Suprapubic skin (tissue), 4 donors: ENCODE measurements at regions not wholly inside any gene's neighbourhood (a gene's known extent, or its start where the extent isn't known, plus 50 kb on each side); places are given as distances from the start of the nearest gene placed in this dataset.

Experiments used
- DNase-seq, 2 donors: peaks; one replicate each; pipeline ENCODE4 v3.0.0-alpha.2; 2019; ENCODE audit warnings: low spot score in 2 of 2
- H3K27ac ChIP-seq: fragments of 200-600 bp; sonication (generic); one replicate; pipeline ENCODE4 v1.5.1; 2019
- H3K27me3 ChIP-seq: fragments of 200-600 bp; sonication (generic); one replicate; pipeline ENCODE4 v1.5.1; 2019
- H3K36me3 ChIP-seq: fragments of 200-600 bp; sonication (generic); one replicate; pipeline ENCODE4 v1.5.1; 2019
- H3K4me1 ChIP-seq: fragments of 200-600 bp; sonication (generic); one replicate; pipeline ENCODE4 v1.5.1; 2019
- H3K4me3 ChIP-seq: fragments of 200-600 bp; sonication (generic); one replicate; pipeline ENCODE4 v1.5.1; 2019; ENCODE audit warnings: mild to moderate bottlenecking
- H3K9me3 ChIP-seq: fragments of 200-600 bp; sonication (generic); one replicate; pipeline ENCODE4 v1.5.1; 2019
- EP300 ChIP-seq: sonication (generic); formaldehyde crosslinking; IDR thresholded peaks from one replicate; pipeline ENCODE4 v1.6.1; 2017; ENCODE audit warnings: antibody characterized with exemption
- POLR2A ChIP-seq, 2 donors: fragments of 450-650 bp; IDR thresholded peaks; one replicate each; pipeline ENCODE4 v1.6.1; 2017; ENCODE audit warnings: antibody characterized with exemption in 2 of 2, mild to moderate bottlenecking in 2 of 2, moderate library complexity in 2 of 2
- POLR2AphosphoS5 ChIP-seq, 3 donors: sonication (generic); formaldehyde crosslinking; IDR thresholded peaks; one replicate each; pipeline ENCODE4 v1.6.1; 2017; ENCODE audit warnings: antibody characterized with exemption in 3 of 3
- WGBS: methylation state at CpG from one replicate; pipeline ENCODE4 v1.1.5; 2018; 5-methylcytosine and 5-hydroxymethylcytosine counted together
- TF ChIP-seq, protein P1 (sequence below), 2 donors: fragments of 200-600 bp in 1 of 2; fragments of 450-650 bp in 1 of 2; sonication (generic) in 1 of 2; IDR thresholded peaks; one replicate each; pipeline ENCODE4 v1.5.1; 2016 to 2019; ENCODE audit warnings: antibody characterized with exemption in 2 of 2, mild to moderate bottlenecking in 1 of 2, moderate library complexity in 1 of 2

DNA sequence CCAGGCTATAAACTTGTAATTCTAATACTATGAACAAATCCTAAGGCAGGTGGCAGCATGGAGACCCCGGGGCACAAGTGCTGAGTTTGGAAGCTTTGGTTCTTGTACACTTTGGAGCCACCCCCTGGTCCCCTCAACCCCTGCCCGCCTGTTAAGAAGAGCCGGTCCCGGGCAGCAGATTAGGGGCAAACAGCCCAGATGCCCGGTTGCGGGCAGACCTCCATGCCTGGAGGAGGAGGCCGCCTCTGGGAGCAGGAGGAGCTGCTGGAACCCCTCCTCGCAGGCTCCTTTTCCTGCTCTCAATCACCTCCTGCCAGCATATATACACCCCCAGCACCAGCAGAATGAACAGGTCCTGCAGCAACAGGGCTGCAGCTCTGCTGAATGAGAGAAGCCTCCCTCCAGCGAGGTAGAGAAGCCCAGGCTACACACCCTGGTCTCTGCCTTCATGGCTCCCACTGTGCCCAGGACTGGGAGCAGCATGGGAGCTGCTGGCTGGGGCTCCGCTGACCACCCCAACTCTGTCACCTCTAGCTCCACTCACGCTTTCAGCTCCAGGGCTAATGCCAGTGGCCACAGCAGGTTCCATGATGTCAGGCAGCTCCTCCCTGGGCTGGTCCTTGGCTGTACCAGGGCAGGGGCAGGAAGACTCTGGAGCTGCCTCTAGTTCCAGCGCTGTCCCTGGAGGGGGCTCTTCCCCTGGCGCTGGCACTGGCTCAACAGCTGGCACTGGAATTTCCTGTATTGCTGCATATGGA lies 1713.5 kb upstream of the ACO1 start:
- no peak overlapping the region for H3K27ac ChIP-seq
- no peaks in the 10 kb centered on the region for H3K4me1 ChIP-seq
- no peak for DNase-seq
- H3K4me3 ChIP-seq = no peak overlapping the region
- WGBS = 76% methylated on average over 13 of the region's 13 CpGs
- TF ChIP-seq POLR2AphosphoS5 (IDR thresholded peaks at IDR 0.05) = no peak
- TF ChIP-seq, protein P1, sequence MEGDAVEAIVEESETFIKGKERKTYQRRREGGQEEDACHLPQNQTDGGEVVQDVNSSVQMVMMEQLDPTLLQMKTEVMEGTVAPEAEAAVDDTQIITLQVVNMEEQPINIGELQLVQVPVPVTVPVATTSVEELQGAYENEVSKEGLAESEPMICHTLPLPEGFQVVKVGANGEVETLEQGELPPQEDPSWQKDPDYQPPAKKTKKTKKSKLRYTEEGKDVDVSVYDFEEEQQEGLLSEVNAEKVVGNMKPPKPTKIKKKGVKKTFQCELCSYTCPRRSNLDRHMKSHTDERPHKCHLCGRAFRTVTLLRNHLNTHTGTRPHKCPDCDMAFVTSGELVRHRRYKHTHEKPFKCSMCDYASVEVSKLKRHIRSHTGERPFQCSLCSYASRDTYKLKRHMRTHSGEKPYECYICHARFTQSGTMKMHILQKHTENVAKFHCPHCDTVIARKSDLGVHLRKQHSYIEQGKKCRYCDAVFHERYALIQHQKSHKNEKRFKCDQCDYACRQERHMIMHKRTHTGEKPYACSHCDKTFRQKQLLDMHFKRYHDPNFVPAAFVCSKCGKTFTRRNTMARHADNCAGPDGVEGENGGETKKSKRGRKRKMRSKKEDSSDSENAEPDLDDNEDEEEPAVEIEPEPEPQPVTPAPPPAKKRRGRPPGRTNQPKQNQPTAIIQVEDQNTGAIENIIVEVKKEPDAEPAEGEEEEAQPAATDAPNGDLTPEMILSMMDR (IDR thresholded peaks at IDR 0.05) = no peak
- no peak for TF ChIP-seq POLR2A (IDR thresholded peaks at IDR 0.05)
- no peak for TF ChIP-seq EP300
- H3K9me3 ChIP-seq = no peaks in the 10 kb centered on the region
- no peaks in the 10 kb centered on the region for H3K27me3 ChIP-seq
- no peaks in the 10 kb centered on the region for H3K36me3 ChIP-seq

DNA sequence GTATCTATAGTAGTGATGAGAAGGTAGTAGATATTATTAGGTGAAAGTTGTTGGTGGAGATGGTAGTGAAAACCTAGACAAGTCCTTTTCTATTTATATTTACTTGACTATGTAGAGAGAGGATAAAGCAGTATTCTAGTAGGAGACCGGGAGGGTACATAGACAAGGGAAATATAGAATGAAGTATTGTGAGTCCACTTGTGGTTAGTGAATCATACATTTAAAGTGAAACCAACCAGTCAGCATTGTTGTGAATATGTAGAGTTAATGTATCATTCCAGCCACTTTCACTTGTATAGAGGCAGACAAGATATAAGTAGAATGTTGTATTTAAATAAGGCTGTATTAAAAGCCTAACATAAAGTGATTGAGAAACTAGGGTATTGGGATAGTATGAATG lies 1711.3 kb upstream of the ACO1 start:
- Histone ChIP-seq H3K36me3 (no peaks in the 10 kb centered on the region), H3K27ac (no peak overlapping the region), H3K9me3 (no peaks in the 10 kb centered on the region), H3K4me3 (no peak overlapping the region), H3K4me1 (no peaks in the 10 kb centered on the region), H3K27me3 (no peaks in the 10 kb centered on the region)
- DNase-seq = no peak
- WGBS = 93% methylated on average over 1 of the region's 1 CpG
- TF ChIP-seq EP300 = no peak
- no peak for TF ChIP-seq POLR2AphosphoS5 (IDR thresholded peaks at IDR 0.05)
- TF ChIP-seq, protein P1 (IDR thresholded peaks at IDR 0.05) = no peak
- TF ChIP-seq POLR2A (IDR thresholded peaks at IDR 0.05) = no peak

DNA sequence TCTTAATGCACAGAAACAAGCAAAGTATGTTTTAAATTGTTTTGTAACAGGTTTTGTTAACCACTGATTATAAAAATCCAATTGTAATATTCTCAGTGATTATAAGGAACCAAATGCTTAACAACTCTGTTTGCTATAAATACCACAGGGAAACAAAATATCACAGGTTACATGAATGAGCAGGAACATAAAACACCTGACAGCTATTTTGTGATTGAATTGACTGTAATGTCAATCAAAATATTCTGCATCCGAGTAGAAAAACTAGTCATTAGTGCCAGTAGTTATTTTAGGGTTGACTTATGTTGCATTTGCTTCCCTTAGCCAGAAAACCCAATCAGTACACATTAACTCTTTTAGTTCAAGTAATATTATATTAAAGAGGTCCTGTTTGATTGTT lies 1707.8 kb upstream of the ACO1 start:
- Histone ChIP-seq H3K36me3 (no peaks in the 10 kb centered on the region), H3K9me3 (no peaks in the 10 kb centered on the region), H3K27ac (no peak overlapping the region), H3K4me3 (no peak overlapping the region), H3K27me3 (no peaks in the 10 kb centered on the region), H3K4me1 (no peaks in the 10 kb centered on the region)
- TF ChIP-seq, protein P1 (IDR thresholded peaks at IDR 0.05) = no peak
- TF ChIP-seq POLR2AphosphoS5 (IDR thresholded peaks at IDR 0.05) (no peak), EP300 (no peak), POLR2A (IDR thresholded peaks at IDR 0.05) (no peak)
- WGBS = 29% methylated on average over 1 of the region's 1 CpG
- DNase-seq = no peak

DNA sequence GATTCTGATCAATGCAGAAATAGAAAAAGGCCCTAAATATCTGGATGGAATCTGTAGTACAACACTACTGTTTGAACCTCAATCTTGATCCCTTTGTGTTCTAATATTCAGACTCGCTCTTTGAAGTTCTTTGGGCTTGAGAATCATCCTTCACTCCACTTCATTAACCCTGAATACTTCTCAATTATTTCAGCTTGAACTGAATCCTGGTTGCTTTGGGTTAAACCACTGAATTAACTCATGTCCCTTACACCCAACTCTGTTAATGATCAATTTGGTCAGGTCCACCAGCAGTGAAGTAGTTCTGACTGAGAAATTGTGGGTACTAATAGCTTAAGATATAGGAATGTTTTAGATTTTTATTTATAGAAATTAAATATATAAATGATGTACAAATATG lies 1707.2 kb upstream of the ACO1 start:
- TF ChIP-seq, protein P1 (IDR thresholded peaks at IDR 0.05) = no peak
- no peak for TF ChIP-seq POLR2A (IDR thresholded peaks at IDR 0.05)
- no peak for TF ChIP-seq POLR2AphosphoS5 (IDR thresholded peaks at IDR 0.05)
- TF ChIP-seq EP300 = no peak
- Histone ChIP-seq H3K27me3 (no peaks in the 10 kb centered on the region), H3K9me3 (no peaks in the 10 kb centered on the region), H3K4me3 (no peak overlapping the region), H3K4me1 (no peaks in the 10 kb centered on the region), H3K27ac (no peak overlapping the region), H3K36me3 (no peaks in the 10 kb centered on the region)
- 92% methylated on average over 1 of the region's 1 CpG for WGBS
- no peak for DNase-seq

DNA sequence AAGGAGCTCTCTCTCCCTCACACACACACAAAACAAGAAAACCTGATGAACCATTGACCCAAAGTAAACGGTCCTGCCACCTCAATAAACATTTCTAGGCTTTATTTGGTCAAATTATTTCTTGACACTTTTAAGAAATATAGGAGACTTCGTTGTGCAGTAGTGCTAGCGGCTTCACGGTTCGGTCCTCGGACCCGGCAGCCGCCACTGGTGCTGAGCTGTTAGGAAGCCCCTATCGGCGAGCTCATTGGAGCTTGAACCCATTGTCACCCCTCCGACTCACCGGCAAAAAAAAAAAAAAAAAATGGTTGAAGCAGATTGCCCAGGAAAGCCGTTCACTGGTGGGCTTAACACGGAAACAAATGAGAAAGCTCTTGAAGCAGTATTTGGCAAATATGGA lies 1695.6 kb upstream of the ACO1 start:
- WGBS = 93% methylated on average over 14 of the region's 14 CpGs
- no peaks in the 10 kb centered on the region for H3K27me3 ChIP-seq
- DNase-seq = no peak
- TF ChIP-seq POLR2A (IDR thresholded peaks at IDR 0.05) (no peak), EP300 (no peak), POLR2AphosphoS5 (IDR thresholded peaks at IDR 0.05) (no peak)
- TF ChIP-seq, protein P1 (IDR thresholded peaks at IDR 0.05) = no peak
- no peaks in the 10 kb centered on the region for H3K9me3 ChIP-seq
- no peak overlapping the region for H3K27ac ChIP-seq
- H3K4me1 ChIP-seq = no peaks in the 10 kb centered on the region
- no peak overlapping the region for H3K4me3 ChIP-seq
- no peaks in the 10 kb centered on the region for H3K36me3 ChIP-seq
